Activated naive CD8-positive, alpha-beta T cell treated with anti-CD3 and anti-CD28 coated beads for 36 hours (primary cell): ENCODE measurements at regions not wholly inside any gene's neighbourhood (a gene's known extent, or its start where the extent isn't known, plus 50 kb on each side); places are given as distances from the start of the nearest gene placed in this dataset.

ENCODE experiments used
- DNase-seq: peaks from one replicate; pipeline ENCODE4 v3.0.0; 2021
- H3K27ac Mint-ChIP-seq: one replicate; pipeline ENCODE4 v1.8.0; 2022; ENCODE audit warnings: mild to moderate bottlenecking, moderate library complexity, mixed read lengths
- H3K27me3 Mint-ChIP-seq: one replicate; pipeline ENCODE4 v1.8.0; 2022; ENCODE audit warnings: mild to moderate bottlenecking, mixed read lengths
- H3K36me3 Mint-ChIP-seq: one replicate; pipeline ENCODE4 v1.8.0; 2021; ENCODE audit warnings: mild to moderate bottlenecking, mixed read lengths
- H3K4me1 Mint-ChIP-seq: one replicate; pipeline ENCODE4 v1.8.0; 2021; ENCODE audit warnings: mixed read lengths
- H3K4me3 Mint-ChIP-seq: one replicate; pipeline ENCODE4 v1.8.0; 2022; ENCODE audit warnings: mild to moderate bottlenecking, moderate library complexity, mixed read lengths
- H3K9me3 Mint-ChIP-seq: one replicate; pipeline ENCODE4 v1.8.0; 2022; ENCODE audit warnings: mixed read lengths

- H3K36me3 Mint-ChIP-seq, result no peaks in the 10 kb centered on the region
- no peak overlapping the region for H3K27ac Mint-ChIP-seq
- H3K9me3 Mint-ChIP-seq, result no peaks in the 10 kb centered on the region
- no peak overlapping the region for H3K4me3 Mint-ChIP-seq
- peaks cover 20% of the 10 kb centered on the region for H3K27me3 Mint-ChIP-seq
- no peaks in the 10 kb centered on the region for H3K4me1 Mint-ChIP-seq
- DNase-seq, result no peak
Measured at GRCh38 chr5:154571325-154572035, 93.5 kb upstream of the HAND1 start.

DNA sequence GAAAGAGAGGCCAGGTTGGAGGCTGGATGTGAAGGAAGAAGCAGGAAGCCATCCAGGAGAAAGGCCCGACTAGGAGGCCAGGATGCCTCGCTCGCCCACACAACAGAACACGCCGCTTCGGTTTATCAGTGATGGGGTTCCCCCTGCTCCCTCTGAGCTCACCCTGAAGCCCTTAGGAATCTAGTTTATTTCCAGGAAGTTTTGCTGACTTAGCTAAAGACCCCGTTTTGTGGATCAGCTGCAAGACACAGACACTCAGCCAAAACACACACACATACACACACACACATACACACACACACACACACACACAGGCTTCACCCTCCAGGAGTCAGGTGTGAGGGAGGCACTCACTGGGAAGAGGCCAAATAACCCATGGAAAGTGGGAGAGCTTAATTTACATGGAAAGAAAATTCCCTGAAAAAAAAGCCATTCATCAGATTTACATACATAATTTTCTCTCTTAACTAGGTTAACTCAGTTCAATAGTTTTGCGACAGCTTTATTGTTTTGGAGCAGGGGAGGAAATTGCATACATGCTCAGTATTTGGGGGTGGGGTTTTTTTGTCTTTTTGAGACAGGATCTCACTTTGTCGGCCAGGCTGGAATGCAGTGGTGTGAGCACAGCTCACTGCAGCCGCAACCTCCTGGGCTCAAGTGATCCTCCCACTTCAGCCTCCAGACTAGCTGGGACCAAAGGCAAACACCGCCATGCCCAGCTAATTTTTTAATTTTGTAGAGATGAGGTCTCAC lies 92.7 kb upstream of the HAND1 start:
- H3K27ac Mint-ChIP-seq, result no peak overlapping the region
- no peaks in the 10 kb centered on the region for H3K36me3 Mint-ChIP-seq
- DNase-seq, result no peak
- H3K4me3 Mint-ChIP-seq, result no peak overlapping the region
- no peaks in the 10 kb centered on the region for H3K4me1 Mint-ChIP-seq
- peaks cover 19% of the 10 kb centered on the region for H3K27me3 Mint-ChIP-seq
- no peaks in the 10 kb centered on the region for H3K9me3 Mint-ChIP-seq

GRCh38 chr5:154568589-154568988 lies 90.6 kb upstream of the HAND1 start:
- H3K9me3 Mint-ChIP-seq, result no peaks in the 10 kb centered on the region
- no peak for DNase-seq
- H3K4me1 Mint-ChIP-seq, result no peaks in the 10 kb centered on the region
- no peak overlapping the region for H3K27ac Mint-ChIP-seq
- no peaks in the 10 kb centered on the region for H3K36me3 Mint-ChIP-seq
- peaks cover 10% of the 10 kb centered on the region for H3K27me3 Mint-ChIP-seq
- H3K4me3 Mint-ChIP-seq, result no peak overlapping the region

- no peaks in the 10 kb centered on the region for H3K4me1 Mint-ChIP-seq
- peaks cover 17% of the 10 kb centered on the region for H3K27me3 Mint-ChIP-seq
- no peak overlapping the region for H3K27ac Mint-ChIP-seq
- DNase-seq, result no peak
- no peak overlapping the region for H3K4me3 Mint-ChIP-seq
- no peaks in the 10 kb centered on the region for H3K36me3 Mint-ChIP-seq
- H3K9me3 Mint-ChIP-seq, result no peaks in the 10 kb centered on the region
Measured at GRCh38 chr5:154567155-154567554, 89.1 kb upstream of the HAND1 start.

GRCh38 chr5:154566146-154566680 lies 88.2 kb upstream of the HAND1 start:
- no peaks in the 10 kb centered on the region for H3K9me3 Mint-ChIP-seq
- no peak for DNase-seq
- no peaks in the 10 kb centered on the region for H3K36me3 Mint-ChIP-seq
- H3K4me3 Mint-ChIP-seq, result no peak overlapping the region
- peaks cover 18% of the 10 kb centered on the region for H3K27me3 Mint-ChIP-seq
- H3K4me1 Mint-ChIP-seq, result no peaks in the 10 kb centered on the region
- H3K27ac Mint-ChIP-seq, result no peak overlapping the region

- Mint-ChIP-seq H3K4me1 (no peaks in the 10 kb centered on the region), H3K27ac (no peak overlapping the region), H3K9me3 (no peaks in the 10 kb centered on the region), H3K27me3 (peaks cover 21% of the 10 kb centered on the region), H3K4me3 (no peak overlapping the region), H3K36me3 (no peaks in the 10 kb centered on the region)
- DNase-seq, result no peak
Measured at GRCh38 chr5:154565123-154565522, 87.1 kb upstream of the HAND1 start.

DNA sequence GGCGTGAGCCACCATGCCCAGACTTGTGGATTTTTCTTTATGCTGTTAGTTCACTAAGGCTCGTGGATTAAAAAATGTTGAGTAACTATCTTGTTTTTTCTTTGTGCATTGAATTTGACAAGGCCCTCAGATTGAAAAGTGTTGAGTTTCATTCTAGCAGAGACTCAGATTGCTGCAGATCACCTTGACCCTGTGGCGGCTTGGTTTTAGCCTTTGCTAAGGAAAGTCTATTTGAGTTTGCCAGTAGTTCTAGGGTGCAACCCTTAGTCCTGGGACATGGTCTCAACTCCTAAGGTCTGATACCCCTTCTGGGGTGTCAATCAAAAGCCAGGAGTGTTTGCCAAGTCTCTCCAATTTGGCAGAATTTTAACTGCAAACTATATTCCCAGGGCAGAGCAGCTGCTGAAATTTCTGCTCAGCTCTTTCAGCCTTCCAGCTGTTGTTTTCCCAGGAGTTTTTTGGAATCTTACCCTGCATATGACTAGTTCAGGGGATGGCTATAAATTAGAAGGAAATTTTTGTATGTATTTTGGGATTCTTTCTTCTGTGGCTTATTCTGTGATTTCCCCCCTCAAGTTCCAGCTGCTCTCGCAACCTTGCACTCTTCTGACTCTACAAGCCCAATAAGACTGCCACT lies 84.3 kb upstream of the HAND1 start:
- H3K4me3 Mint-ChIP-seq, result no peak overlapping the region
- peaks cover 33% of the 10 kb centered on the region for H3K27me3 Mint-ChIP-seq
- no peaks in the 10 kb centered on the region for H3K36me3 Mint-ChIP-seq
- no peak for DNase-seq
- no peaks in the 10 kb centered on the region for H3K9me3 Mint-ChIP-seq
- peaks cover 6% of the 10 kb centered on the region for H3K4me1 Mint-ChIP-seq
- no peak overlapping the region for H3K27ac Mint-ChIP-seq

GRCh38 chr5:154559398-154560276 lies 81.6 kb upstream of the HAND1 start:
- Mint-ChIP-seq H3K9me3 (peaks cover 6% of the 10 kb centered on the region), H3K36me3 (no peaks in the 10 kb centered on the region), H3K27me3 (peaks cover 22% of the 10 kb centered on the region), H3K4me1 (peaks cover 6% of the 10 kb centered on the region), H3K27ac (no peak overlapping the region), H3K4me3 (no peak overlapping the region)
- DNase-seq, result no peak

GRCh38 chr5:154557548-154557947 lies 79.5 kb upstream of the HAND1 start:
- no peaks in the 10 kb centered on the region for H3K36me3 Mint-ChIP-seq
- peaks cover 10% of the 10 kb centered on the region for H3K9me3 Mint-ChIP-seq
- H3K4me1 Mint-ChIP-seq, result peaks cover 6% of the 10 kb centered on the region
- no peak overlapping the region for H3K27ac Mint-ChIP-seq
- peaks cover 16% of the 10 kb centered on the region for H3K27me3 Mint-ChIP-seq
- no peak overlapping the region for H3K4me3 Mint-ChIP-seq
- DNase-seq, result no peak

GRCh38 chr5:154547551-154547950 lies 69.5 kb upstream of the HAND1 start:
- H3K4me1 Mint-ChIP-seq, result no peaks in the 10 kb centered on the region
- DNase-seq, result no peak
- no peak overlapping the region for H3K27ac Mint-ChIP-seq
- peaks cover 38% of the 10 kb centered on the region for H3K27me3 Mint-ChIP-seq
- no peak overlapping the region for H3K4me3 Mint-ChIP-seq
- no peaks in the 10 kb centered on the region for H3K9me3 Mint-ChIP-seq
- no peaks in the 10 kb centered on the region for H3K36me3 Mint-ChIP-seq

DNA sequence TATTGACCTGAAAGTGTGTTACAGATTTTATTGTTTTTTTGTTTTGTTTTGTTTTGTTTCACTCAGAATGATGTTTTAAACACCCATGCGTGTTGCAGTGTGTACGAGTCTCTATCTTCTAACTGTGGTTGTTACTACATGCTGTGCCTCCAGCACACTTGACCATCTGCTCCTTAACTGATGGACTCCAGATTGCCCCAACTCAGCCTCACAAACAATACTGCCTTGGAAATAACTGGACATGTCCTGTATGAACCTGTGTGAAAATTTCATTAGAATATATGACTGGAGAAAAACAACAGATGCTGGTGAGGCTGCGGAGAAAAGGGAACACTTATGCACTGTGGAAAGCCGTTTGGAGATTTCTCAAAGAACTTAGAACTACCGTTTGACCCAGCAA lies 68.7 kb upstream of the HAND1 start:
- Mint-ChIP-seq H3K36me3 (no peaks in the 10 kb centered on the region), H3K4me3 (no peak overlapping the region), H3K9me3 (no peaks in the 10 kb centered on the region), H3K27ac (no peak overlapping the region), H3K27me3 (peaks cover 44% of the 10 kb centered on the region), H3K4me1 (no peaks in the 10 kb centered on the region)
- no peak for DNase-seq

DNA sequence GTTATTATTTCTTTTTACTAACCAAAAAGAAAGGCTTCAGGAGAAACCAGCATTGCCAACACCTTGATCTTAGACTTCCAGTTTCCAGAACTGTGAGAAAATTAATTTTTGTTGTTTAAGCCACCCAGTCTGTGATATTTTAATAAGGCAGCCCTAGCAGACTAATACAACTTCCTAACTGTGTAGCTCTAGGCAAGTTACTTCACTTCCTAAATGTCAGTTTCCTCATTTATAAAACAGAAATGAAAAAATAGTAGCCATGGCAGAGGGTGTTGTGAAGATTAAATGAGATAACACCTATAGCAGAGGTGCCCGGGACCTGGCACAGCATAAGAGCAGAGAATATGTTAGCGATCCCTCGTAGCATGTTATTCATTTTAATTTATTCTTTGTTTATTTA lies 66.6 kb upstream of the HAND1 start:
- Mint-ChIP-seq H3K27ac (no peak overlapping the region), H3K27me3 (peaks cover 38% of the 10 kb centered on the region), H3K4me1 (no peaks in the 10 kb centered on the region), H3K9me3 (no peaks in the 10 kb centered on the region), H3K36me3 (no peaks in the 10 kb centered on the region), H3K4me3 (no peak overlapping the region)
- DNase-seq, result no peak

DNA sequence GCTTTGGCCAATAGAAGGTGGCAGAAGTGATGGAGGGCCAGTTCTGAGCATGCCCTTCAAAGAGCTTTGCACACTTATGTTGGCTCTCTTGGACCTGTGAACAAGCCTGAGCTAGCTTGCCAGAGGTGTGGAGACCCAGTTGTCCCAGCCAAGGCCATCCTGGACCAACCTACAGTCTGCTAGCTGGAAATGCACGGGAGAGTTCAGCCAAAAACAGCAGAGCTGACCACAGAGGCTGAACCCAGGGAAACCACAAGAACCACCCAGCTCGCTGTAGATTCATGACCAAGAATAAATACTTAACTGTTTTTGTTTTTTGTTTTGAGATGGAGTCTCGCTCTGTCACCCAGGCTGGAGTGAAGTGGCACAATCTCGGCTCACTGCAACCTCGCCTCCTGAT lies 65.4 kb upstream of the HAND1 start:
- peaks cover 41% of the 10 kb centered on the region for H3K27me3 Mint-ChIP-seq
- H3K36me3 Mint-ChIP-seq, result no peaks in the 10 kb centered on the region
- H3K4me3 Mint-ChIP-seq, result no peak overlapping the region
- DNase-seq, result no peak
- no peak overlapping the region for H3K27ac Mint-ChIP-seq
- H3K4me1 Mint-ChIP-seq, result no peaks in the 10 kb centered on the region
- no peaks in the 10 kb centered on the region for H3K9me3 Mint-ChIP-seq

- no peaks in the 10 kb centered on the region for H3K36me3 Mint-ChIP-seq
- DNase-seq, result no peak
- H3K27me3 Mint-ChIP-seq, result peaks cover 34% of the 10 kb centered on the region
- H3K27ac Mint-ChIP-seq, result no peak overlapping the region
- H3K4me3 Mint-ChIP-seq, result no peak overlapping the region
- no peaks in the 10 kb centered on the region for H3K4me1 Mint-ChIP-seq
- H3K9me3 Mint-ChIP-seq, result no peaks in the 10 kb centered on the region
Measured at GRCh38 chr5:154542581-154542980, 64.6 kb upstream of the HAND1 start.

DNA sequence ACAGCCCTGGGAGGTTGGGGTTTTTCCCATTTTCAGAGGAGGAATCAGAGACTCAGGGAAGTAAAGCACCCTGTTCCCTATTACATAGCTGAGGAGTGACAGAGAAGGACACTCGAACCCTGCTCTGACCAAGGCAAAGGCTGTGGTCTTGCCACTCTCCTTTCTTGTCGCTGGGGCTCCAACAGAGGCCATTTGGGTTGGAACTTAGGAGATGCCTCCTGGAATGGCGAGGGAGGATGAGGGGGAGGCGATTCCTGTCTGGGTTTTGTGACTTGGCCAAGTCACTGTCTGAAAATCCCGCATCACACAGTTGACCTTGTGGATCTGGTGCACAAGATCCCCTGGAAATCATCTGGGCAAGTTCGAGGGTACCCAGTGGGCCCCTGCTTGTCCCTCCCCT lies 64.0 kb upstream of the HAND1 start:
- Mint-ChIP-seq H3K27me3 (peaks cover 30% of the 10 kb centered on the region), H3K4me3 (no peak overlapping the region), H3K36me3 (no peaks in the 10 kb centered on the region), H3K4me1 (no peaks in the 10 kb centered on the region), H3K27ac (no peak overlapping the region), H3K9me3 (no peaks in the 10 kb centered on the region)
- DNase-seq, result no peak
